Mucosa of descending colon (tissue), 3 donors: ENCODE measurements at regions not wholly inside any gene's neighbourhood (a gene's known extent, or its start where the extent isn't known, plus 50 kb on each side); places are given as distances from the start of the nearest gene placed in this dataset.

Experiments
- ATAC-seq: fragments of 200-7000 bp; cut with Tn5 transposase; one replicate; pipeline ENCODE4 v1.9.1; 2020; ENCODE audit warnings: mild to moderate bottlenecking, moderate library complexity
- DNase-seq, 3 donors: peaks; one replicate each; pipeline ENCODE4 v3.0.0-alpha.2; 2020
- H3K36me3 ChIP-seq: fragments of 200-600 bp; one replicate; pipeline ENCODE4 v1.8.0; 2021; ENCODE audit warnings: low read depth, mild to moderate bottlenecking
- H3K4me1 ChIP-seq: fragments of 200-600 bp; one replicate; pipeline ENCODE4 v1.8.0; 2021; ENCODE audit warnings: low read depth, mild to moderate bottlenecking
- H3K4me3 ChIP-seq: fragments of 200-600 bp; one replicate; pipeline ENCODE4 v1.8.0; 2021; ENCODE audit warnings: mild to moderate bottlenecking
- H3K9me3 ChIP-seq: fragments of 200-600 bp; one replicate; pipeline ENCODE4 v1.8.0; 2021; ENCODE audit warnings: mild to moderate bottlenecking
- intact Hi-C, 2 donors: fragments of 100-400 bp; cut with DNase I in 1 of 2; cut with micrococcal nuclease in 1 of 2; formaldehyde crosslinking; loops; one replicate each; pipeline versions ENCODE4 v1.11.0 to v1.11.1; 2022; cut with DNase I, micrococcal nuclease
- TF ChIP-seq, protein P1 (sequence below): fragments of 200-600 bp; IDR thresholded peaks from one replicate; pipeline ENCODE4 v1.8.0; 2022; ENCODE audit warnings: antibody characterized with exemption, mild to moderate bottlenecking
- donor health status: DM: no; HTN: no; CAD: no; lungs with moderate emphysema.
- donor health status: DM: no; HTN: no; CAD: no.
- donor health status: DM: no; HTN: yes; CAD: no.

DNA sequence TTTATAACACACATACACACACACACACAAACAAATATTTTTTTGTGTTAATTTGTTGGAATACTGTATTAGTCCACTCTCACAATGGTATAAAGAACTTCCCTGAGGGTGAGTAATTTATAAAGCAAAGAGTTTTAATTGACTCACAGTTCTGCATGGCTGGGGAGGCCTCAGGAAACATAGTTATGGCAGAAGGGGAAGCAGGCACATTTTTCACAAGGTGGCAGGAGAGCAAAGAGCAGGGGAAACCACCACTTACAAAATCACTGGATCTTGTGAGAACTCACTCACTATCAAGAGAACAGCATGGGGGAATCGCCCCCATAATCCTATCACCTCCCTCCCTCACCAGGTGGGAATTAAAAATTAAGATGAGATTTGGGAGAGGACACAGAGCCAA is 205.4 kb upstream of the PTPRD start:
- intact Hi-C loops = no loop called here
- H3K4me3 ChIP-seq = no peak overlapping the region
- H3K36me3 ChIP-seq = no peaks in the 10 kb centered on the region
- no peak for ATAC-seq
- peaks cover 25% of the 10 kb centered on the region for H3K9me3 ChIP-seq
- DNase-seq = no peak
- no peaks in the 10 kb centered on the region for H3K4me1 ChIP-seq
- TF ChIP-seq, protein P1, sequence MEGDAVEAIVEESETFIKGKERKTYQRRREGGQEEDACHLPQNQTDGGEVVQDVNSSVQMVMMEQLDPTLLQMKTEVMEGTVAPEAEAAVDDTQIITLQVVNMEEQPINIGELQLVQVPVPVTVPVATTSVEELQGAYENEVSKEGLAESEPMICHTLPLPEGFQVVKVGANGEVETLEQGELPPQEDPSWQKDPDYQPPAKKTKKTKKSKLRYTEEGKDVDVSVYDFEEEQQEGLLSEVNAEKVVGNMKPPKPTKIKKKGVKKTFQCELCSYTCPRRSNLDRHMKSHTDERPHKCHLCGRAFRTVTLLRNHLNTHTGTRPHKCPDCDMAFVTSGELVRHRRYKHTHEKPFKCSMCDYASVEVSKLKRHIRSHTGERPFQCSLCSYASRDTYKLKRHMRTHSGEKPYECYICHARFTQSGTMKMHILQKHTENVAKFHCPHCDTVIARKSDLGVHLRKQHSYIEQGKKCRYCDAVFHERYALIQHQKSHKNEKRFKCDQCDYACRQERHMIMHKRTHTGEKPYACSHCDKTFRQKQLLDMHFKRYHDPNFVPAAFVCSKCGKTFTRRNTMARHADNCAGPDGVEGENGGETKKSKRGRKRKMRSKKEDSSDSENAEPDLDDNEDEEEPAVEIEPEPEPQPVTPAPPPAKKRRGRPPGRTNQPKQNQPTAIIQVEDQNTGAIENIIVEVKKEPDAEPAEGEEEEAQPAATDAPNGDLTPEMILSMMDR = no peak

DNA sequence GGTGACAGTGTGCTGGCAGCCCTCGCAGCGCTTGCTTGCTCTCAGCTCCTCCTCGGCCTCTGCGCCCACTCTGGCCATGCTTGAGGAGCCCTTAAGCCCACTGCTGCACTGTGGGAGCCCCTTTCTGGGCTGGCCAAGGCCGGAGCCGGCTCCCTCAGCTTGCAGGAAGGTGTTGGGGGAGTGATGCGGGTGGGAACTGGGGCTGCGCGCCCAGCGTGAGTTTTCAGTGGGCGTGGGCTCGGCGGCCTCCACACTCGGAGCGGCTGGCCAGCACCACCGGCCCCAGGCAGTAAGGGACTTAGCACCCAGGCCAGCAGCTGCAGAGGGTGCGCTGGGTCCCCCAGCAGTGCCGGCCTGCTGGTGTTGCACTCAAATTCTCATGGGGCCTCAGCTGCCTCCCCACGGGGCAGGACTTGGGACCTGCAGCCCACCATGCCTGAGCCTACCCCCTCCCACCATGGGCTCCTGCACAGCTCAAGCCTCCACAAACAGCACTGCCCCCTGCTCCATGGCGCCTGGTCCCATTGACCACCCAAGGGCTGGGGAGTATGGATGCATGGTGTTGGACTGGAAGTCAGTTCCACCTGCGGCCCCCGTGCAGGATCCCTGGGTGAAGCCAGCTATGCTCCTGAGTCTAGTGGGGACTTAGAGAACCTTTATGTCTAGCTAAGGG is 223.1 kb upstream of the PTPRD start:
- Histone ChIP-seq H3K4me3 (no peak overlapping the region), H3K36me3 (no peaks in the 10 kb centered on the region), H3K4me1 (no peaks in the 10 kb centered on the region), H3K9me3 (peaks cover 38% of the 10 kb centered on the region)
- no peak for ATAC-seq
- intact Hi-C loops = no loop called here
- no peak for DNase-seq
- TF ChIP-seq, protein P1 = no peak

DNA sequence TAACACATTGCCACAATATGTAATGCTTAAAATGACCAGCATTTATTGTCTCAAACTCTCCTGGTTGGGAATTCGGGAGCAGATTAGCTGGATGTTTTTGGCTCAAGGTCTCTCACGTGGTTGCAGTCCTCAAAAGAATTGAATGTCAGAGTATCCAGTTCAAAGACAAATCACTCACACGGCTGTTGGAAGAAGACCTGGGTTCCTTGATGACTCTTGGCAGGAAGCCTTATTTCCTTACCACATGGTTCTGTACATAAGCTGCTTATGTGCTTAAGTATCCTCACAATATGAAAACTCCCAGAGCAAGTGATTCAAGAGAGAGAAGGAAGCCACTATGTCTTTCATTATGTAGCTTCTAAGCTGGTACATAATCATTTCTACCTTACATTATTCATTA is 230.3 kb upstream of the PTPRD start:
- ATAC-seq = no peak
- Histone ChIP-seq H3K36me3 (no peaks in the 10 kb centered on the region), H3K4me3 (no peak overlapping the region), H3K9me3 (peaks cover 14% of the 10 kb centered on the region), H3K4me1 (no peaks in the 10 kb centered on the region)
- TF ChIP-seq, protein P1 = no peak
- DNase-seq = no peak
- intact Hi-C loops = no loop called here

DNA sequence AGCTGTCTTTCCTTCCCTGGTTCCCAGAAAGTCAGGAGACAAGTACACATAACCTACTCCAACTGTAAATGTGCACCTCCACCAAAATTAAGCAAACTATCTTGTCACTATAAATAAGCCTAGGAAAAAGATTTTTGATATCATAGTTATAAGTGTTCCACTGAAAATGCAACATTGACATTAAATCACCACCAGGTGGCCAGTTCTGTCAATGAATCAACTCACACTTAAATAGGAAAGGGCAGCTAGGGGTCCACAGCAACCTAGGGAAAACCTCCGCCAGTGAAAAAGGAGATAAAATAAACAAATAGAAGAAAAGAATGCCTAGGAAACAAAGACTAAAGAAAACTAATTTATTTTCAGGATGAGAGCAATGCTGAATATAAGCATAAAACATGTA is 243.0 kb upstream of the PTPRD start:
- Histone ChIP-seq H3K9me3 (peaks cover 23% of the 10 kb centered on the region), H3K36me3 (no peaks in the 10 kb centered on the region), H3K4me3 (no peak overlapping the region), H3K4me1 (no peaks in the 10 kb centered on the region)
- TF ChIP-seq, protein P1 = no peak
- ATAC-seq = no peak
- intact Hi-C loops = no loop called here
- DNase-seq = no peak

DNA sequence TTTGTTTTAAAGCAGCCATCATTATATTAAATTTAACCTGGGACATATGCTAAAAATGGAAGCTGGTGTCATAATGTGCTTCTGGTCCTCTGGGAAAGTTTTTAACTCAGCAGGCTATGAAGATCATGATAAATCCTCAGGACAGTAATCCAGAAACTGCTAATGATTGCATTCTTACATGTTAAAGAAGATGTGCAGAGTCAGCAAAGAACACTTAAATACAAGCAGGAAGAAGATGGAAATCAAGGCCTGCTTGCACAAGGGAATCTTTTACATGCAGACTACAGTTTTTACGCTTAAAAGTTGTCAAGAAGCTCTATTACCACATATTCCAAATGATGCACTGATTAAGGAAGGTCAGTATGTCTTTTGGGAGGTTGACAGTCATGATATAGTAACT is 246.0 kb upstream of the PTPRD start:
- intact Hi-C loops = no loop called here
- Histone ChIP-seq H3K9me3 (peaks cover 21% of the 10 kb centered on the region), H3K4me3 (no peak overlapping the region), H3K4me1 (no peaks in the 10 kb centered on the region), H3K36me3 (no peaks in the 10 kb centered on the region)
- DNase-seq (no peak), ATAC-seq (no peak)
- TF ChIP-seq, protein P1 = no peak

DNA sequence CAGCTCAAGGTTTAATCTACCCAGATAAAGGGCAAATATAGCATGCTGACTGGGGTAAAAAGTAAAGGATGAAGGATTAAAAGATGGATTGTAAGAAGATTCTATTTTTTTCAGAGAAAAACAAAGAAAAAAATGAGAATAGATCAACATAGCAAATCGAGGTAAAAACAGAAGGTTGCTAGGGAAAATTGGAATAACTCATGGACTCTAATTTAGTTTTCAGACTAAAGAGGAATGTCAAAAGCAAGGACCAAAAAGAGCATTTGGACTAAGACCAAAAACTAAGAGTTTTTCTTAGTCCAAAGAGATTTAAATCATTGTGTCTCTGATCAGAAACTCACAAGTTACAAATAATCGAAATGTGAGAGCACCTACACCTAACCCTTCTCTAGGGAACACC is 250.7 kb upstream of the PTPRD start:
- TF ChIP-seq, protein P1 = no peak
- ATAC-seq (no peak), DNase-seq (no peak)
- Histone ChIP-seq H3K4me1 (no peaks in the 10 kb centered on the region), H3K36me3 (no peaks in the 10 kb centered on the region), H3K4me3 (no peak overlapping the region), H3K9me3 (peaks cover 16% of the 10 kb centered on the region)
- intact Hi-C loops = no loop called here
